Neural progenitor cell (in vitro differentiated cells): ENCODE measurements at regions not wholly inside any gene's neighbourhood (a gene's known extent, or its start where the extent isn't known, plus 50 kb on each side); places are given as distances from the start of the nearest gene placed in this dataset.

Source experiments
- DNase-seq: peaks from one replicate; pipeline ENCODE4 v3.0.0-alpha.2; 2016; ENCODE audit warnings: low spot score
- H2AFZ ChIP-seq: fragments of 200-600 bp; sonication (generic); replicated peaks from 2 replicates; pipeline ENCODE4 v1.6.1; 2016; ENCODE audit warnings: antibody characterized with exemption
- H3F3A ChIP-seq: fragments of 200-600 bp; sonication (generic); 2 replicates; pipeline ENCODE4 v1.6.1; 2016; ENCODE audit warnings: antibody characterized with exemption, low read depth
- H3K27ac ChIP-seq: fragments of 200-600 bp; sonication (generic); 2 replicates; pipeline ENCODE4 v1.5.1; 2016; ENCODE audit warnings: mild to moderate bottlenecking
- H3K27me3 ChIP-seq: fragments of 200-600 bp; sonication (generic); 2 replicates; pipeline ENCODE4 v1.6.1; 2016; ENCODE audit warnings: mild to moderate bottlenecking, moderate library complexity
- H3K36me3 ChIP-seq: fragments of 200-600 bp; sonication (generic); 2 replicates; pipeline ENCODE4 v1.5.1; 2016
- H3K4me1 ChIP-seq: fragments of 200-600 bp; sonication (generic); 2 replicates; pipeline ENCODE4 v1.6.1; 2016; ENCODE audit warnings: mixed run types
- H3K4me2 ChIP-seq: fragments of 200-600 bp; sonication (generic); 2 replicates; pipeline ENCODE4 v1.6.1; 2016
- H3K4me3 ChIP-seq: fragments of 200-600 bp; sonication (generic); 2 replicates; pipeline ENCODE4 v1.5.1; 2016
- H3K79me2 ChIP-seq: fragments of 200-600 bp; sonication (generic); 2 replicates; pipeline ENCODE4 v1.6.1; 2016; ENCODE audit warnings: low read depth
- H3K9ac ChIP-seq: fragments of 200-600 bp; sonication (generic); 2 replicates; pipeline ENCODE4 v1.6.1; 2016
- H3K9me3 ChIP-seq: fragments of 200-600 bp; sonication (generic); 2 replicates; pipeline ENCODE4 v1.5.1; 2016; ENCODE audit warnings: low read depth
- H4K20me1 ChIP-seq: fragments of 200-600 bp; sonication (generic); 2 replicates; pipeline ENCODE4 v1.6.1; 2016; ENCODE audit warnings: low read depth
- H3K27ac Mint-ChIP-seq: 3 replicates; pipeline ENCODE4 v1.8.0; 2021; ENCODE audit warnings: mixed read lengths
- H3K27me3 Mint-ChIP-seq: 2 replicates; pipeline ENCODE4 v1.8.0; 2022; ENCODE audit warnings: low read depth, mild to moderate bottlenecking, inconsistent platforms, moderate library complexity, mixed read lengths; ENCODE audit not compliant: insufficient read depth
- H3K36me3 Mint-ChIP-seq: 3 replicates; pipeline ENCODE4 v1.8.0; 2021; ENCODE audit warnings: mixed read lengths
- H3K4me1 Mint-ChIP-seq: 3 replicates; pipeline ENCODE4 v1.8.0; 2021; ENCODE audit warnings: mixed read lengths
- H3K4me3 Mint-ChIP-seq: 3 replicates; pipeline ENCODE4 v1.8.0; 2021; ENCODE audit warnings: mild to moderate bottlenecking, moderate library complexity, mixed read lengths
- H3K9me3 Mint-ChIP-seq: 3 replicates; pipeline ENCODE4 v1.8.0; 2020; ENCODE audit warnings: mixed read lengths
- EZH2 ChIP-seq: fragments of 200-600 bp; sonication (generic); IDR thresholded peaks from 2 replicates; pipeline ENCODE4 v1.6.1; 2017; ENCODE audit warnings: antibody characterized with exemption, mild to moderate bottlenecking, moderate library complexity
- EZH2phosphoT487 ChIP-seq: fragments of 200-600 bp; sonication (generic); IDR thresholded peaks from 2 replicates; pipeline ENCODE4 v1.6.1; 2017; ENCODE audit warnings: antibody characterized with exemption
- TF ChIP-seq, protein P1 (sequence below): fragments of 200-600 bp; sonication (generic); IDR thresholded peaks from 2 replicates; pipeline ENCODE4 v1.5.1; 2017; ENCODE audit warnings: antibody characterized with exemption, mild to moderate bottlenecking

DNA sequence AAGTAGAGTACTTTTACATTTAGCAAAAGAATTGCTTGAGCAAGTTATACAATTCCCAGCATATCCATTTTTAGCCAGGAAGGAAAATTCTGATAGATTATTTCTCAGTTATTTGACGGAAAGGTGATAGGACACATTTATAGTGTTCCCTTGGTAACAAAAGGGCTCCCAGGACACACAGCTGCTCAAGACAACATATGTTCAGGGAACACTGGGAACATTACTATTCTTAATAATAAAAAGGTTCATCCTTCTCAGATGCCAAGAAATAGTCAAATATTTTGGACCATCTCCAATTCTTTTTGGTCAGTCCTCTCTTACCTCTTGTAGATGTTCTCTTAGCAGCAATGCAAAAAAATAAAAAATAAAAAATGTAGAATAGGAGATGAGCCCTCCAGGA is 66.8 kb upstream of the SMAD1 start:
- Histone ChIP-seq H4K20me1 (no peaks in the 10 kb centered on the region), H2AFZ (no peak overlapping the region), H3K4me1 (no peaks in the 10 kb centered on the region), H3K79me2 (no peaks in the 10 kb centered on the region), H3K36me3 (no peaks in the 10 kb centered on the region), H3K27me3 (no peaks in the 10 kb centered on the region), H3K9me3 (no peaks in the 10 kb centered on the region), H3K27ac (no peak overlapping the region), H3K9ac (no peak overlapping the region), H3F3A (no peaks in the 10 kb centered on the region), H3K4me2 (no peak overlapping the region), H3K4me3 (no peak overlapping the region)
- Mint-ChIP-seq H3K9me3 (no peaks in the 10 kb centered on the region), H3K4me1 (no peaks in the 10 kb centered on the region), H3K36me3 (no peaks in the 10 kb centered on the region), H3K27ac (no peak overlapping the region), H3K4me3 (no peak overlapping the region), H3K27me3 (peaks cover 2% of the 10 kb centered on the region)
- no peak for DNase-seq
- TF ChIP-seq EZH2 (no peak), EZH2phosphoT487 (no peak)
- TF ChIP-seq, protein P1, sequence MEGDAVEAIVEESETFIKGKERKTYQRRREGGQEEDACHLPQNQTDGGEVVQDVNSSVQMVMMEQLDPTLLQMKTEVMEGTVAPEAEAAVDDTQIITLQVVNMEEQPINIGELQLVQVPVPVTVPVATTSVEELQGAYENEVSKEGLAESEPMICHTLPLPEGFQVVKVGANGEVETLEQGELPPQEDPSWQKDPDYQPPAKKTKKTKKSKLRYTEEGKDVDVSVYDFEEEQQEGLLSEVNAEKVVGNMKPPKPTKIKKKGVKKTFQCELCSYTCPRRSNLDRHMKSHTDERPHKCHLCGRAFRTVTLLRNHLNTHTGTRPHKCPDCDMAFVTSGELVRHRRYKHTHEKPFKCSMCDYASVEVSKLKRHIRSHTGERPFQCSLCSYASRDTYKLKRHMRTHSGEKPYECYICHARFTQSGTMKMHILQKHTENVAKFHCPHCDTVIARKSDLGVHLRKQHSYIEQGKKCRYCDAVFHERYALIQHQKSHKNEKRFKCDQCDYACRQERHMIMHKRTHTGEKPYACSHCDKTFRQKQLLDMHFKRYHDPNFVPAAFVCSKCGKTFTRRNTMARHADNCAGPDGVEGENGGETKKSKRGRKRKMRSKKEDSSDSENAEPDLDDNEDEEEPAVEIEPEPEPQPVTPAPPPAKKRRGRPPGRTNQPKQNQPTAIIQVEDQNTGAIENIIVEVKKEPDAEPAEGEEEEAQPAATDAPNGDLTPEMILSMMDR, result no peak

DNA sequence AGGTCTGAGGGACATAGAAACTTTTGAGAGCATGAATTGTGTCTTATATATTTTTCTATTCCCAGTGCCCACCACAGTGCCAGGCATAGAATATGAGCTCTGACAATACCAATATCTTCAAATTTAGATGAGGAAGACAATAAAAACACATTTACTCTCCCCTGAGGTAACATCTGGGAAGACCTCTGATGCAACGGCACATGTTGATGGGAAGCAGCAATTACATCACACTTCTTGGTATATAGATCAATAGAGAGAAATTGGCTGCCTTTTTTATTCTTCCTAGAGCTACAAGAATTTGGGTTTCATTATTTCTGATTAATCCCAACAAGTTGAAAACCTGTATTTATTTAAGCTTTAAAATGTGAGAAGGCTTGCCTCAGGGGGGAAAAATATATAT is 67.4 kb upstream of the SMAD1 start:
- Histone ChIP-seq H4K20me1 (no peaks in the 10 kb centered on the region), H3K27ac (no peak overlapping the region), H3K27me3 (no peaks in the 10 kb centered on the region), H3K9ac (no peak overlapping the region), H3K79me2 (no peaks in the 10 kb centered on the region), H3K36me3 (no peaks in the 10 kb centered on the region), H3K9me3 (no peaks in the 10 kb centered on the region), H3F3A (no peaks in the 10 kb centered on the region), H2AFZ (no peak overlapping the region), H3K4me2 (no peak overlapping the region), H3K4me1 (no peaks in the 10 kb centered on the region), H3K4me3 (no peak overlapping the region)
- H3K9me3 Mint-ChIP-seq, result no peaks in the 10 kb centered on the region
- peaks cover 2% of the 10 kb centered on the region for H3K27me3 Mint-ChIP-seq
- no peak overlapping the region for H3K27ac Mint-ChIP-seq
- no peak overlapping the region for H3K4me3 Mint-ChIP-seq
- TF ChIP-seq, protein P1, result no peak
- TF ChIP-seq EZH2phosphoT487, result no peak
- no peak for TF ChIP-seq EZH2
- no peak for DNase-seq
- H3K4me1 Mint-ChIP-seq, result no peaks in the 10 kb centered on the region
- H3K36me3 Mint-ChIP-seq, result no peaks in the 10 kb centered on the region

- peaks cover 2% of the 10 kb centered on the region for H3K27me3 Mint-ChIP-seq
- H3K4me3 Mint-ChIP-seq, result no peak overlapping the region
- no peak overlapping the region for H3K27ac Mint-ChIP-seq
- H3K4me1 ChIP-seq, result peaks cover 3% of the 10 kb centered on the region
- TF ChIP-seq, protein P1, result no peak
- H3K4me2 ChIP-seq, result no peak overlapping the region
- no peaks in the 10 kb centered on the region for H3K36me3 Mint-ChIP-seq
- no peaks in the 10 kb centered on the region for H3K79me2 ChIP-seq
- H3K9ac ChIP-seq, result no peak overlapping the region
- H3F3A ChIP-seq, result no peaks in the 10 kb centered on the region
- peak overlapping the region; percentile 19 for H2AFZ ChIP-seq
- H3K4me3 ChIP-seq, result no peak overlapping the region
- DNase-seq, result no peak
- H3K4me1 Mint-ChIP-seq, result no peaks in the 10 kb centered on the region
- H3K27ac ChIP-seq, result no peak overlapping the region
- no peaks in the 10 kb centered on the region for H3K9me3 ChIP-seq
- H3K36me3 ChIP-seq, result no peaks in the 10 kb centered on the region
- no peaks in the 10 kb centered on the region for H3K27me3 ChIP-seq
- H3K9me3 Mint-ChIP-seq, result no peaks in the 10 kb centered on the region
- no peaks in the 10 kb centered on the region for H4K20me1 ChIP-seq
These were observed 74.7 kb upstream of the SMAD1 start for GRCh38 chr4:145406970-145407369.

DNA sequence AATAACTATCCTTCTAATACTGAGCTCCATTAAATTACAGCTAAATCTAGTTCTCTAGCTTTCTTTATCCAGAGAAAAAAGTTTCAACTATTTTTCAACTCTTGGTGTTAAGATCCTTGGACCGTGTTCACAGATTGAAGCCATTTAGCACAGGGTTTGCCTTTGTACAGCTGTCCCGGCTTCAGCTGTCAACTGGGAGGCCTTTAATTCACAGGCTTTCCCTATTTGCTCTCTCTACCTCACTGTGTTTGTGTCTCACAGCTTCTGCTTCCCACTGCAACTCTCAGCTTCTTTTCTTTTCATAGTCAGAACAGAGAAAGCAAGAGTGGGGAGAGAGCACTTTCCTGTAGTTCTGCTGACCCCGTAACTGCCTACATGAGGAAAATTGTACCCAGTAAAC is 76.9 kb upstream of the SMAD1 start:
- H3K4me3 Mint-ChIP-seq, result no peak overlapping the region
- Histone ChIP-seq H4K20me1 (no peaks in the 10 kb centered on the region), H3K36me3 (no peaks in the 10 kb centered on the region), H3F3A (no peaks in the 10 kb centered on the region), H3K79me2 (no peaks in the 10 kb centered on the region), H3K9ac (no peak overlapping the region), H3K4me2 (no peak overlapping the region), H3K9me3 (no peaks in the 10 kb centered on the region), H3K27ac (peak overlapping the region; percentile 7), H3K27me3 (no peaks in the 10 kb centered on the region), H3K4me3 (no peak overlapping the region), H2AFZ (peak overlapping the region; percentile 85), H3K4me1 (peaks cover 3% of the 10 kb centered on the region)
- H3K9me3 Mint-ChIP-seq, result no peaks in the 10 kb centered on the region
- no peak overlapping the region for H3K27ac Mint-ChIP-seq
- DNase-seq, result peak; percentile 3
- TF ChIP-seq EZH2, result no peak
- no peak for TF ChIP-seq EZH2phosphoT487
- TF ChIP-seq, protein P1, result no peak
- no peaks in the 10 kb centered on the region for H3K4me1 Mint-ChIP-seq
- no peaks in the 10 kb centered on the region for H3K36me3 Mint-ChIP-seq
- H3K27me3 Mint-ChIP-seq, result peaks cover 2% of the 10 kb centered on the region
